ENCODE measurements at regions not wholly inside any gene's neighbourhood (a gene's known extent, or its start where the extent isn't known, plus 50 kb on each side); places are given as distances from the start of the nearest gene placed in this dataset.
A peak's percentile ranks its signal among the peaks of the same experiment; 100 is the strongest.

DNA sequence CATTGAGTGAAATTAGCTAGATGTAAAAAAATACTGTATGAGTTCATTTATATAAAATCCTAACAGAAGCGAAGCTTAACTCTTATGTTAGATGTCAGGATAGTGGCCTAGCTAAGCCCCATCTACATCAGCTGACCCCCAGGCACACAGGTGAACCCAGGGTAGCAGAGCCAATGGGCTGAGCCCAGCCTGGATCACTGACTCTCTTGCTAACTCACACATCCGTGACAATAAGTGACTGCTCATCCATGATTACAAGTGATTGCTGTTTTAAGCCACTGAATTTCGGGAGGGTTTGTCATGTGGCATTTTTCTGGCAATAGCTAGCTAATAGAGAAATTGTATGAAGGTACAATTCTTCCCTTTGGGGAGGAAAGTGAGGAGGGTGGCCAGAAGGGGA is 55.2 kb upstream of the COG2 start:
- no peak for ATAC-seq (ENCODE audit: insufficient read depth, low read depth)
- Histone ChIP-seq H3K27me3 (ENCODE audit: insufficient read depth, low read length, poor library complexity) (peaks cover 6% of the 10 kb centered on the region), H3K4me1 (ENCODE audit: insufficient read depth, low read length) (no peaks in the 10 kb centered on the region), H3K27ac (ENCODE audit: low read length) (no peak overlapping the region), H3K36me3 (ENCODE audit: insufficient read depth, low read length) (no peaks in the 10 kb centered on the region), H2AFZ (ENCODE audit: low read depth, low read length) (no peak overlapping the region), H3K4me3 (ENCODE audit: low read depth in 1 of 2, low read length in 2 of 2) (no peak overlapping the region), H4K20me1 (ENCODE audit: insufficient read depth, low read length) (no peaks in the 10 kb centered on the region), H3K4me2 (ENCODE audit: insufficient read depth, low read length) (no peak overlapping the region), H3K9me3 (ENCODE audit: insufficient read depth, low read length, severe bottlenecking) (no peaks in the 10 kb centered on the region), H3K9ac (ENCODE audit: low read depth, low read length) (no peak overlapping the region), H3K79me2 (ENCODE audit: insufficient read depth, low read length) (no peaks in the 10 kb centered on the region)
- TF ChIP-seq, protein P1, sequence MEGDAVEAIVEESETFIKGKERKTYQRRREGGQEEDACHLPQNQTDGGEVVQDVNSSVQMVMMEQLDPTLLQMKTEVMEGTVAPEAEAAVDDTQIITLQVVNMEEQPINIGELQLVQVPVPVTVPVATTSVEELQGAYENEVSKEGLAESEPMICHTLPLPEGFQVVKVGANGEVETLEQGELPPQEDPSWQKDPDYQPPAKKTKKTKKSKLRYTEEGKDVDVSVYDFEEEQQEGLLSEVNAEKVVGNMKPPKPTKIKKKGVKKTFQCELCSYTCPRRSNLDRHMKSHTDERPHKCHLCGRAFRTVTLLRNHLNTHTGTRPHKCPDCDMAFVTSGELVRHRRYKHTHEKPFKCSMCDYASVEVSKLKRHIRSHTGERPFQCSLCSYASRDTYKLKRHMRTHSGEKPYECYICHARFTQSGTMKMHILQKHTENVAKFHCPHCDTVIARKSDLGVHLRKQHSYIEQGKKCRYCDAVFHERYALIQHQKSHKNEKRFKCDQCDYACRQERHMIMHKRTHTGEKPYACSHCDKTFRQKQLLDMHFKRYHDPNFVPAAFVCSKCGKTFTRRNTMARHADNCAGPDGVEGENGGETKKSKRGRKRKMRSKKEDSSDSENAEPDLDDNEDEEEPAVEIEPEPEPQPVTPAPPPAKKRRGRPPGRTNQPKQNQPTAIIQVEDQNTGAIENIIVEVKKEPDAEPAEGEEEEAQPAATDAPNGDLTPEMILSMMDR (IDR thresholded peaks at IDR 0.05; ENCODE audit: borderline replicate concordance, extremely low read depth, low read length, poor library complexity, severe bottlenecking): no peak
- no peak for TF ChIP-seq EZH2 (IDR thresholded peaks at IDR 0.05; ENCODE audit: borderline replicate concordance, low read depth, low read length, severe bottlenecking)
- no peak for DNase-seq

DNA sequence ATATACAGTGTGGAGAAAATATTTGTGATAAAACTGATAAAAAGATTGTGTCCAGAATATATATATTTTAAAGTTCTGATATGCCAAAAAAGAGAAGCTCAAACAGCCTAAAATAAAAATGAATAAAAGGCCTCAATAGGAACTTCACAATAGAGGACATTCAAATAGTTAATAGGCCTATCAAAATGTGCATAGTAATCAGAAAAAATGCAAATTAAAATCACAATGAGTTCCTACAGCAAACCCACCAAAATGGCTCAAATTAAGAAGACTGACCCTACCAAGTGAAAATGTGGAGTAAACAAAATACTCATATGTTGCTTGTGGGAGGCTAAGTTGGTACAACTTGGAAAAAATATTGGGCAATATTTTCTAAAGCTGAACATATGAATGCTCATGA is 57.6 kb upstream of the COG2 start:
- H3K4me3 ChIP-seq (ENCODE audit: low read depth in 1 of 2, low read length in 2 of 2): no peak overlapping the region
- peaks cover 4% of the 10 kb centered on the region for H3K27me3 ChIP-seq (ENCODE audit: insufficient read depth, low read length, poor library complexity)
- no peak for ATAC-seq (ENCODE audit: insufficient read depth, low read depth)
- no peak overlapping the region for H2AFZ ChIP-seq (ENCODE audit: low read depth, low read length)
- H3K4me1 ChIP-seq (ENCODE audit: insufficient read depth, low read length): no peaks in the 10 kb centered on the region
- H3K27ac ChIP-seq (ENCODE audit: low read length): no peak overlapping the region
- H3K9ac ChIP-seq (ENCODE audit: low read depth, low read length): no peak overlapping the region
- no peak for DNase-seq
- no peaks in the 10 kb centered on the region for H4K20me1 ChIP-seq (ENCODE audit: insufficient read depth, low read length)
- H3K9me3 ChIP-seq (ENCODE audit: insufficient read depth, low read length, severe bottlenecking): no peaks in the 10 kb centered on the region
- no peaks in the 10 kb centered on the region for H3K79me2 ChIP-seq (ENCODE audit: insufficient read depth, low read length)
- TF ChIP-seq, protein P1 (IDR thresholded peaks at IDR 0.05; ENCODE audit: borderline replicate concordance, extremely low read depth, low read length, poor library complexity, severe bottlenecking): no peak
- no peak for TF ChIP-seq EZH2 (IDR thresholded peaks at IDR 0.05; ENCODE audit: borderline replicate concordance, low read depth, low read length, severe bottlenecking)
- no peak overlapping the region for H3K4me2 ChIP-seq (ENCODE audit: insufficient read depth, low read length)
- H3K36me3 ChIP-seq (ENCODE audit: insufficient read depth, low read length): no peaks in the 10 kb centered on the region

DNA sequence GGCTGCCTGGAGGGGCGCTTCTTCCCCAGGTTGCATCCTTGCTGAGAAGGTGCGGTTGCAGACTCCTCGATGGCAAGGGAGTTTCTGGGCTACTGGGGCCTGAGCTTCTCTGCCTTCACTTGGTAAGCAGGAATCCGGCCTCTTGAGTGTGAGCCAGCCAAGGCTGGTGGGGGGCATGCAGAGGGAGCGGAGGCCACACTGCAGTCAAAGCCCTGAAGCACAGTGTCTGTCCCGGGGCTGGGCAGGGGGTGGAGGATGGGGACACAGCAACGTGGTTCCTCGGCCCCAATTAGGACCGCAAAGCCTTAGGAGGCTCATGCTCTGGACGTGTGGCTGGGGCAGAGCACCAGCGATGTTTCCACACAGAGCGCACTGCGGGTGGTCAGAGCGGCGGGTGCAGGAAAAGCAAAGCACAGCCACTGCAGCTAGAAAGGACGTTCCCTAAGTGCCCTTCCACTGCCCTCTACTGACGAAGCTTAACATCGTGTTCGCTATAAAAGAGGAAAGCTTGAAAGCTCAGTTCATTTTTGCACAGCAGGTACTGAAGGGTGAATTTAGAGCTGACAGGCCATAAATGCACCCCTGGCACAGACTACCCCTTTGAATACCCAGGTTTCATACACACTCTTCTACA is 60.7 kb upstream of the COG2 start:
- DNase-seq (no peak), ATAC-seq (ENCODE audit: insufficient read depth, low read depth) (no peak)
- no peak overlapping the region for H2AFZ ChIP-seq (ENCODE audit: low read depth, low read length)
- H3K4me2 ChIP-seq (ENCODE audit: insufficient read depth, low read length): no peak overlapping the region
- no peak overlapping the region for H3K4me3 ChIP-seq (ENCODE audit: low read depth in 1 of 2, low read length in 2 of 2)
- no peak overlapping the region for H3K27ac ChIP-seq (ENCODE audit: low read length)
- H4K20me1 ChIP-seq (ENCODE audit: insufficient read depth, low read length): no peaks in the 10 kb centered on the region
- no peak for TF ChIP-seq EZH2 (IDR thresholded peaks at IDR 0.05; ENCODE audit: borderline replicate concordance, low read depth, low read length, severe bottlenecking)
- TF ChIP-seq, protein P1 (IDR thresholded peaks at IDR 0.05; ENCODE audit: borderline replicate concordance, extremely low read depth, low read length, poor library complexity, severe bottlenecking): peak; percentile 46
- no peaks in the 10 kb centered on the region for H3K79me2 ChIP-seq (ENCODE audit: insufficient read depth, low read length)
- no peaks in the 10 kb centered on the region for H3K9me3 ChIP-seq (ENCODE audit: insufficient read depth, low read length, severe bottlenecking)
- no peak overlapping the region for H3K9ac ChIP-seq (ENCODE audit: low read depth, low read length)
- peaks cover 7% of the 10 kb centered on the region for H3K27me3 ChIP-seq (ENCODE audit: insufficient read depth, low read length, poor library complexity)
- no peaks in the 10 kb centered on the region for H3K36me3 ChIP-seq (ENCODE audit: insufficient read depth, low read length)
- no peaks in the 10 kb centered on the region for H3K4me1 ChIP-seq (ENCODE audit: insufficient read depth, low read length)
